ENCODE measurements at regions not wholly inside any gene's neighbourhood (a gene's known extent, or its start where the extent isn't known, plus 50 kb on each side); places are given as distances from the start of the nearest gene placed in this dataset.

GRCh38 chr2:133949595-133949994 lies 304.3 kb upstream of the MGAT5 start:
- DNase-seq, result no peak

GRCh38 chr2:133951209-133951608 lies 302.7 kb upstream of the MGAT5 start:
- no peak for DNase-seq

GRCh38 chr2:133952420-133952819 lies 301.5 kb upstream of the MGAT5 start:
- no peak for DNase-seq

GRCh38 chr2:133952896-133953295 lies 301.0 kb upstream of the MGAT5 start:
- no peak for DNase-seq

- no peak for DNase-seq
Observed at GRCh38 chr2:133953524-133953923, 300.3 kb upstream of the MGAT5 start.

- DNase-seq, result no peak
Observed at GRCh38 chr2:133954636-133955035, 299.2 kb upstream of the MGAT5 start.

- no peak for DNase-seq
Observed at GRCh38 chr2:133955169-133955568, 298.7 kb upstream of the MGAT5 start.

- no peak for DNase-seq
Observed at GRCh38 chr2:133956434-133956935, 297.4 kb upstream of the MGAT5 start.

- no peak for DNase-seq
Observed at GRCh38 chr2:133957724-133958480, 296.0 kb upstream of the MGAT5 start.

- DNase-seq, result no peak
Observed at GRCh38 chr2:133959066-133959465, 294.8 kb upstream of the MGAT5 start.

- no peak for DNase-seq
Observed at GRCh38 chr2:133966720-133967304, 287.1 kb upstream of the MGAT5 start.

GRCh38 chr2:133967326-133967725 lies 286.5 kb upstream of the MGAT5 start:
- DNase-seq, result no peak

- DNase-seq, result no peak
Observed at GRCh38 chr2:133968446-133968845, 285.4 kb upstream of the MGAT5 start.

- no peak for DNase-seq
Observed at GRCh38 chr2:133970641-133971040, 283.2 kb upstream of the MGAT5 start.

GRCh38 chr2:133972297-133972696 lies 281.6 kb upstream of the MGAT5 start:
- DNase-seq, result no peak

- DNase-seq, result no peak
Observed at GRCh38 chr2:133972786-133973185, 281.1 kb upstream of the MGAT5 start.

- DNase-seq, result no peak
Observed at GRCh38 chr2:133974353-133974752, 279.5 kb upstream of the MGAT5 start.

- DNase-seq, result peak; percentile 11
Observed at GRCh38 chr2:133975135-133975534, 278.7 kb upstream of the MGAT5 start.

- no peak for DNase-seq
Observed at GRCh38 chr2:133975676-133976428, 278.0 kb upstream of the MGAT5 start.

- DNase-seq, result no peak
Observed at GRCh38 chr2:133976659-133977058, 277.2 kb upstream of the MGAT5 start.

GRCh38 chr2:133977405-133977804 lies 276.5 kb upstream of the MGAT5 start:
- DNase-seq, result no peak

GRCh38 chr2:133982256-133982655 lies 271.6 kb upstream of the MGAT5 start:
- DNase-seq, result no peak

GRCh38 chr2:133985563-133985962 lies 268.3 kb upstream of the MGAT5 start:
- no peak for DNase-seq

Measured in islet precursor cell (in vitro differentiated cells).